ENCODE measurements at regions not wholly inside any gene's neighbourhood (a gene's known extent, or its start where the extent isn't known, plus 50 kb on each side); places are given as distances from the start of the nearest gene placed in this dataset.

- no peak for DNase-seq (ENCODE audit: low spot score)
These were observed 377.4 kb upstream of the ACVR2A start for GRCh38 chr2:147467441-147467840.

DNA sequence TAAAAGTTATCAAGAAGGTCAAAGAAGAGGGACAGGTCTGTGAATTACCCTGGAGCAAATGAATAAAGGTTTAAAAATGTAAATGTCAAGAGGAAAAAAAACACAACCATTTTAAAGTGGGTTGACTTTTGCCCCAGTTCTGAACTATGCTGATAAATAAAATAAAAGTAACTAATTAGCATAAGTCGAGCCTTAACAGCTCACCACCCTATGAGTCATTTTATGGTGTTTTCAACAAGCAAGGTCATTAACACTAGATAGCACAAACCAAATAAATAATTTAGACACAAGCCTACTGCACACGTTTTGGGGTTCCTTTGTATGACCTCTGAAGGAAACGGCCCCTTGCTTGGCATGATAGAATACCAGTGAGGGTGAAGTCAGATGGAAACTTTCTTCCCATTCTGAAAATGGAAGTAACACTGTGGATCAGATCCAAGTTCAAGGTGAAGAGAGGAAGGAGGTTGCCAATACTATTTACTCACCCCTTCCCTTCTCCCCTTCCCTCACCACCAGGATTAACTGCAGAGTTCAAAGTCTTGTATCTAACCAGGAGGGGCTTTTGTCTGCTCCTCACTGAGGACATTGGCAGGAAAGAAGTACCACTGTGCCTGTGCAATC, 380.0 kb upstream of the ACVR2A start:
- DNase-seq (ENCODE audit: low spot score): no peak

GRCh38 chr2:147463881-147464520, 380.8 kb upstream of the ACVR2A start:
- no peak for DNase-seq (ENCODE audit: low spot score)

- no peak for DNase-seq (ENCODE audit: low spot score)
These were observed 384.7 kb upstream of the ACVR2A start for GRCh38 chr2:147460155-147460554.

- DNase-seq (ENCODE audit: low spot score): no peak
These were observed 388.1 kb upstream of the ACVR2A start for GRCh38 chr2:147456779-147457178.

- DNase-seq (ENCODE audit: low spot score): no peak
These were observed 392.8 kb upstream of the ACVR2A start for GRCh38 chr2:147451902-147452515.

- DNase-seq (ENCODE audit: low spot score): no peak
These were observed 393.9 kb upstream of the ACVR2A start for GRCh38 chr2:147450661-147451510.

GRCh38 chr2:147449323-147449991, 395.4 kb upstream of the ACVR2A start:
- DNase-seq (ENCODE audit: low spot score): peak; percentile 35

DNA sequence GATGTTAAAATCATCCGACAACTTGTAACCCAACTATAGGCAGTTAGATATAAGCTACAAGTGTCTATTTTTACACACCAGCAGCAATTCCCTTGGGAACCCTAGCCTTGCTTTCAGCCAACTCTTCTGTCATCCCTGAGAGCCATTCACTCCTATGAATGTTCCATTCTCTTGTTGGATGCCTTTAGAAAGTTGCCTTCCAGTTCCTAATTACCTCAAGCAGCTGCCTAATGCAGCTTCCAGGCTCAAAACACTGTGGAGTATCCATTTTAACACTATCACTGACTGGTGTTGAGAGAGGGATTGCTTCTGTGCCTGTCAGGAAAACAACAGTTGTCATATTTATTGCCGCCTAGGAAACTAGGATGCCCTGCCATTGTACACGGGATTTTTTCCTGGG, 402.0 kb upstream of the ACVR2A start:
- DNase-seq (ENCODE audit: low spot score): no peak

GRCh38 chr2:147441182-147441581, 403.6 kb upstream of the ACVR2A start:
- no peak for DNase-seq (ENCODE audit: low spot score)

DNA sequence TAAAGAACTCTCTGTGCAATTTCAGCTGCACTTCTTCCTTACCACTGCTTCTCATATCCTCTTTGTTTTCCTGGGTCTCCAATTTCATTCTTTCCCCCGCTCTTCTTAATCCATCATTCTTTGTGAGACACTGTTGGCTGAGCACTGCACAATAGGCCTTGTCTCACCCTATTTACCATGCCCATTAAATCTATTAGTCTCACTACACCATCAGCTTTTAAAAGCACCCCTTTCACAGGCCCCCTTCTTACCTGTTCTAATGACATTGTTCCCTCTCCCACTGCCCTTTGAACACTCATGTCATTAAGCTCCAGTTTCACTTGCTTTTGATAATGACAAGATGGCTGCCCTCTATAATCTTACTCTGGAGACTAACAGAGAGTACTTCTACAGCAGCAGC, 404.1 kb upstream of the ACVR2A start:
- DNase-seq (ENCODE audit: low spot score): no peak

- DNase-seq (ENCODE audit: low spot score): no peak
These were observed 404.8 kb upstream of the ACVR2A start for GRCh38 chr2:147439986-147440385.

GRCh38 chr2:147438882-147439281, 405.9 kb upstream of the ACVR2A start:
- no peak for DNase-seq (ENCODE audit: low spot score)

DNA sequence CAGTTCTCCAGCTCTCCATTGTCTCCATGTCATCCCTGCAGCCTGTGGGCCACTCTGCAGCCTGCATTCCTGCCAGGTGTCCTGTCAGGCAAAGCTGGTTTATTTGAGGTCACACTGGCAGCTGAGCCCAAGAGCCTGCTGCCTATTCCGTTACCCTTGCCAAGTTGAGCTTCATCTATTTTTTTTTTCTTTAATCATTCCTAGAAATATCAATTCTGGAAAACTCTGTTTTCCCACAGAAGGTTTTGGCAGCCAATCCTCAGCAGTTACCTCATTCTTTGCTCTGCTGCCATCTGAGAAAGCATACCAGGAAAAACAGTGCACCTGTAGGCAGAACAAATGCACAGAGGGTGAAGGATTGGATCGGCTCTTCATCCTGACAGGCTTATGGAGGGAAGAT, 411.0 kb upstream of the ACVR2A start:
- DNase-seq (ENCODE audit: low spot score): no peak

DNA sequence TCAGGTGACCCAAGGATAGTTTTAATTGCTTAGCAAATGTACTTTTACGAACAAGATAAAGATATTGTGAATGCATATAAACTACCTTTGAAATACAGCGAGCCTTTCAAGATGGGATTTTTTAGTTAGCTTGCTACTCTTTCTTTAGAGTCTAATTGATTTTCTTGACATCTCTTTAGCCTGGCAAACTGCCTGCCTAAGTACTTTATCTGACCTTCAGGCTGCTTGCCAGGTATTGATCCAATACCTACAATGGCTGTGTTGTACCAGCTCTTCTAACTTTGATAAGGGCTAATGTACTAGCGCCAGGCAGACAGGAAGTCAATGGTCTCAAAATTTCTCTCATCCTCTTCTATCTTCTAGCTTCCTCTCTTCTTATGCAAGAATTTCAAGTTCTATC, 414.4 kb upstream of the ACVR2A start:
- DNase-seq (ENCODE audit: low spot score): no peak

- no peak for DNase-seq (ENCODE audit: low spot score)
These were observed 416.6 kb upstream of the ACVR2A start for GRCh38 chr2:147428120-147428747.

DNA sequence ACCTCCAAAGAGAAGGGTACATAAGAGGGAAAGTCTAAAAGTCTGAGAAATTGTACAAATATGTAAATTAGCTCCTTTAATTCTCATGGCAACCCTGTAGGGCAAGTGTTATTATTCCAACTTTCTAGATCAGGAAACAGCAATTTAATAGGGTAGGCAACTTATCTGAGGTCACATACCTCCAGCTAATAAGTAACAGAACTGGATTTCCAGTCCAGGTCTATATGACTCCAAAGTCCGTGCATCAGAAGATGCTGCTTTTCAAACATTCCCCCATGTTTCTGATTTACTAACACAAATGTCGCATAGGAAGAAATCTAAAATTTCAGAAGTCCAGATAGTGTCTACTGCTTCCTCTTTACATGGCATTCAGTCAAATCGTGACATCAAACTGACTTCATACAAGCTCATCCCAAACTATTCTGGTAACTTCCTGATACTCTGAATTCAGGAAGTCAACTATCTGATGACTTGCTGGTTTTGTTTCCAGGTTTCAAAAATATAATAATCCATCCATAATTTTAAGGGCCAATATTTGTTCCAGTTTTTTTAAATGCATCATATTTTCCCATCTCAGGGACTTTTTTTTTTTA, 419.3 kb upstream of the ACVR2A start:
- DNase-seq (ENCODE audit: low spot score): no peak

- no peak for DNase-seq (ENCODE audit: low spot score)
These were observed 420.1 kb upstream of the ACVR2A start for GRCh38 chr2:147424766-147425165.

DNA sequence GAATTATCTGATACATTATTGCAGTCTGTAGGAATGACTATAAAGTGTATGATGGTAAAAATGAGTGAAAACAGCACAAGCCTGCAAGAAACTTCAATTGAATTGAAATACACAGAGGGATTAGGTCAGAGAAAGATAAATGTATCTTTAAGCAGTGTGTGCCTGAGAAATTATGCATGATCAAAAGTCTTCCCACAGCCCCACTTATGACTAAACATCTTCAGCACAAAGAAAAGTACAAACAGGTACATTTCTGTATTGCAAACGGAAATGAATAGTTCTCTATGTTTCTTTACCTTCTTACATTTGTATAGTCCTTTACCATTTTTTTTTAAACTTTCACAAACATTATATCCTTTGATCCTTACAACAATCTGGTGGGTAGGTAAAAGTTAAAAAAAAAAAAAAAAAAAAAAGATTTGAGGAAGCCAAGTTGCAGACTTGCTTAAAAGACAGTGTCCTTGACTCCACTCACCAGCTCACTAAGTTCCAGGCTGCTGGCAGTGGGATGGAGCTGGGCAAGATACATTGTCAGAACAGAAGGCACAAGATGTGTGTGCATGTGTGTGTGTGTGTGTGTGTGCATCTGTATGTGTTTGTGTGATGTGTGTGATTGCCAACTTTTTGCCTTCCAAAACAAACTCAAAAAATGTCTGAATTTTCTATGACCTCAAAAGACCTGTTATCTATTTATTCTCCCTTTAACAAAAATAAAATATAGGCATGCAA, 423.7 kb upstream of the ACVR2A start:
- no peak for DNase-seq (ENCODE audit: low spot score)

DNA sequence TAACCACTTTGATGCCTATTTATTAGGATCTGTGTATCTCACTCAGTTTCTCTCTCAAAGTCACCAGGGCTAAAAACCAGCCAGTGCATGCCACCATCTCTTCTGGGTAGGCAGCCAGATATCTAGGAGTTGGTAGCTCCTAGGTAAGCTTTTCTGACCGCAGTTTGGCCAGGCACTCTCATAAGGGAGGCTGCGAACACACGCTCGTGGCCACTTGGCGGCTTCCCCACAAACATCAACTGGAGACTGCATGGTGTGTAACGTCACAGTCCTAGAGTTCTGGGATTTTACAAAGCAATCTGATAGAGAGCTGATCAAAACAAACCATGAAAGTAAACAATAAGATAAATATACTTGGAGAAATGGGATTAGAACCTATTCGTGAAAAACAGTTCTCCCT, 424.3 kb upstream of the ACVR2A start:
- peak; percentile 7 for DNase-seq (ENCODE audit: low spot score)

DNA sequence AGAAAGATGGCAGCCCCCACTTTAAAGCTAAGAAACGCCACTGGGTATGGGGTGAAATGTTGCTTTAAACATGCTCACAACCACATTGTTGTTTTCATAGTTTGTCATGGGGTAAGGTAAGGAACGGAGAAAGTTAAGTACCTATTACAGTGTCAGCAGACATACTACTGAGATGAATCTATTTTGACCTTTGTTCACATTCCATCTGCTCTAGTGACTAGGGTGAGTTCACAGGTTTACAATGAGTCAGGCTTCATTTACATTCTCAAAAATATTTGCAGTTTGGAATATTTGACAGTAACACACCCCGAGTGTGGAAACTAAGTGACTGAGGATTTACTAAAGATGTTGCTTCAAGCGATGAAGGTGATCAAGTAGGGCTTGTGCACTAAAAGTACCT, 428.7 kb upstream of the ACVR2A start:
- no peak for DNase-seq (ENCODE audit: low spot score)

Measured in iPS-NIHi11 (cell line).